C4-2B (cell line): ENCODE measurements at regions not wholly inside any gene's neighbourhood (a gene's known extent, or its start where the extent isn't known, plus 50 kb on each side); places are given as distances from the start of the nearest gene placed in this dataset.

ENCODE experiments used
- CTCF ChIP-seq: fragments of 450-650 bp; conservative IDR thresholded peaks from 2 replicates; pipeline ENCODE4 v1.5.1; 2017; ENCODE audit warnings: mild to moderate bottlenecking
- ZFX ChIP-seq: fragments of 450-650 bp; IDR thresholded peaks from 2 replicates; pipeline ENCODE4 v1.6.1; 2017

DNA sequence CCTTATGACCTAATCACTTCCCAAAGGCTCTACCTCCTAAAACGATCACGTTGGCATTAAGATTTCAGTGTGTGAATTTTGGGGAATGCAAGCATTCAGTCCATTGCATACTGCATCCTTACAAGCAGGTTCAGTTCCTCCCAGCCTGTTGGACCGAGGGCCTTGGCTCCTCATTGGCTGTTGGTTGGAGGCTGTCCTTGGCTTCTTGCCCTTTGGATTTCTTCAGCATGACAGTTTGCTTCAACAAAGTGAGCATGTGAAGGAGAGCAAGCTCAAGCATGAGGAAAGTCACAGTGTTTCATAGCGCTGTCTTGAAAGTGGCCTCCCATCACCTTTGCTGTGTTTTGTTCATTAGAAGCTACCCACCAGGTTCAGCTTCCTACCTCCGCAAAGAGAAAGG lies 109.5 kb downstream of the GADD45G start:
- TF ChIP-seq CTCF, result no peak
- TF ChIP-seq ZFX, result no peak
